ENCODE measurements at regions not wholly inside any gene's neighbourhood (a gene's known extent, or its start where the extent isn't known, plus 50 kb on each side); places are given as distances from the start of the nearest gene placed in this dataset.

DNA sequence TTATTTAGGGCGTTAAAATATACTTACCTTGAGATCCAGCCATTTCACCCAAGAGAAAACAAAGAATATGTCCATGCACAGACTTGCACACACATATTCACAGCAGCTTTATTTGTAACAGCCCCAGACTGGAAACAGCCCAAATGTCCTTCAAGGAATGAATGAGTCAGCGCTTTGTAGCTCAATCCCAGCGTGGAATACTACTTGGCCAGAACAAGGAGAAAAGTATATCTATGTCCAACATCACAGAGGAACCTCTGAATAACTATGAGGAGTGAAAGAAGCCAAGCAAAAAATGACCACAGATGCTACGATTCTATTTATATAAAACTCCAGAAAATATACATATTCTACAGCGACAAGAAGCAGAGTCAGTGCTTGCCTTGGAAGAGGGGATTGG is 158.3 kb downstream of the ENGASE start:
- no peak overlapping the region for H3K4me3 Mint-ChIP-seq
- H3K4me1 Mint-ChIP-seq (ENCODE audit: low read depth), result no peaks in the 10 kb centered on the region
- H3K9me3 Mint-ChIP-seq, result no peaks in the 10 kb centered on the region
- H3K27me3 Mint-ChIP-seq (ENCODE audit: low read depth), result peaks cover 3% of the 10 kb centered on the region
- no peaks in the 10 kb centered on the region for H3K36me3 Mint-ChIP-seq (ENCODE audit: low read depth)
- no peak overlapping the region for H3K27ac Mint-ChIP-seq

GRCh38 chr17:79231766-79232287 is 157.2 kb downstream of the ENGASE start:
- no peak overlapping the region for H3K27ac Mint-ChIP-seq
- peaks cover 3% of the 10 kb centered on the region for H3K27me3 Mint-ChIP-seq (ENCODE audit: low read depth)
- no peaks in the 10 kb centered on the region for H3K4me1 Mint-ChIP-seq (ENCODE audit: low read depth)
- no peaks in the 10 kb centered on the region for H3K36me3 Mint-ChIP-seq (ENCODE audit: low read depth)
- no peaks in the 10 kb centered on the region for H3K9me3 Mint-ChIP-seq
- H3K4me3 Mint-ChIP-seq, result no peak overlapping the region

DNA sequence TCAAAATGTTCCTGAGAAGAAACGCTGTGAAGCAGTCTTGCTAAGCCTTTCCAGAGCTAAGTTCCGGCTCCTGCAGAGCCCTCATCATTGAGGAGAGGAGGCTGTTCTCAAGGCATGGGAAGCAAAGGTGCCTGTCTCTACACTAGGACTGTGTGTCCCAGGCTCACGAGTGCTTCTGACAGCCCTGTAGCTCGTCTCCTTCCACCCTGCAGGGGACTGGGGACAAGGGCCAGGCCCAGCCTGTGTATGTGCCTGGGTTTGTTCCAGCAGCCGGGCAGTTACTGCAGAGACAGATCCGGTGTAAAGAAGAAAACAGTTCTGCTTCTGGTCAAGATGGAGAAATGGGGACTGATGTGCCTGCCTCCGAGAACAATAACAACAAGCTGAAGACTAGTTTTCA is 156.0 kb downstream of the ENGASE start:
- Mint-ChIP-seq H3K27ac (no peak overlapping the region), H3K9me3 (no peaks in the 10 kb centered on the region), H3K4me1 (ENCODE audit: low read depth) (no peaks in the 10 kb centered on the region), H3K27me3 (ENCODE audit: low read depth) (peaks cover 3% of the 10 kb centered on the region), H3K4me3 (no peak overlapping the region), H3K36me3 (ENCODE audit: low read depth) (no peaks in the 10 kb centered on the region)

DNA sequence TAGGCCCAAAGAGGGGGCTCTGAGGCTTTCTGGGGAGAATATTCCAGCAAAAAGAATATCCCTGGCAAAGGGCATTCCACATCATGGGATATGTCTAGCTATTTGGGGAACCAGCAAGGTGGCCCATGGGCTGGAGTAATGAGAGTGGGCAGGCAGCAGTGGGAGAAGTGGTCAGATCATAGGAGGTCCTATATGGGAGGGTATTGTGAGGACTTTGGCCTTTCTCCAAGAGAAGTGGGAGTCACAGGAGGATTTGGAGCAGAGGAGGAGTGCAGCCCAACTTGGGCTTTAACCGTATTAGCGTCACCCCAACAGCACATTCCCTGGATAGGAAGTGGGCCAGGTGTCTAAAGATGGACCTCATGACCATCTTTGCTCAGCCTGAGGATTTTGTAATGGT is 151.4 kb downstream of the ENGASE start:
- no peak overlapping the region for H3K4me3 Mint-ChIP-seq
- H3K9me3 Mint-ChIP-seq, result no peaks in the 10 kb centered on the region
- H3K27me3 Mint-ChIP-seq (ENCODE audit: low read depth), result peaks cover 10% of the 10 kb centered on the region
- no peaks in the 10 kb centered on the region for H3K4me1 Mint-ChIP-seq (ENCODE audit: low read depth)
- H3K36me3 Mint-ChIP-seq (ENCODE audit: low read depth), result no peaks in the 10 kb centered on the region
- H3K27ac Mint-ChIP-seq, result no peak overlapping the region

GRCh38 chr17:79224903-79225302 is 150.3 kb downstream of the ENGASE start:
- Mint-ChIP-seq H3K9me3 (no peaks in the 10 kb centered on the region), H3K4me3 (no peak overlapping the region)

GRCh38 chr17:79224476-79224875 is 149.9 kb downstream of the ENGASE start:
- Mint-ChIP-seq H3K4me1 (ENCODE audit: low read depth) (peaks cover 2% of the 10 kb centered on the region), H3K27me3 (ENCODE audit: low read depth) (peaks cover 21% of the 10 kb centered on the region), H3K4me3 (no peak overlapping the region), H3K9me3 (no peaks in the 10 kb centered on the region), H3K27ac (no peak overlapping the region), H3K36me3 (ENCODE audit: low read depth) (no peaks in the 10 kb centered on the region)

More at GRCh38 chr17:79224903-79225302, 150.3 kb downstream of the ENGASE start:
- peaks cover 21% of the 10 kb centered on the region for H3K27me3 Mint-ChIP-seq (ENCODE audit: low read depth)
- H3K27ac Mint-ChIP-seq, result no peak overlapping the region
- peaks cover 2% of the 10 kb centered on the region for H3K4me1 Mint-ChIP-seq (ENCODE audit: low read depth)
- no peaks in the 10 kb centered on the region for H3K36me3 Mint-ChIP-seq (ENCODE audit: low read depth)

GRCh38 chr17:79223953-79224352 is 149.3 kb downstream of the ENGASE start:
- H3K4me3 Mint-ChIP-seq, result no peak overlapping the region
- peaks cover 2% of the 10 kb centered on the region for H3K4me1 Mint-ChIP-seq (ENCODE audit: low read depth)
- no peaks in the 10 kb centered on the region for H3K9me3 Mint-ChIP-seq
- no peaks in the 10 kb centered on the region for H3K36me3 Mint-ChIP-seq (ENCODE audit: low read depth)
- no peak overlapping the region for H3K27ac Mint-ChIP-seq
- H3K27me3 Mint-ChIP-seq (ENCODE audit: low read depth), result peaks cover 25% of the 10 kb centered on the region

DNA sequence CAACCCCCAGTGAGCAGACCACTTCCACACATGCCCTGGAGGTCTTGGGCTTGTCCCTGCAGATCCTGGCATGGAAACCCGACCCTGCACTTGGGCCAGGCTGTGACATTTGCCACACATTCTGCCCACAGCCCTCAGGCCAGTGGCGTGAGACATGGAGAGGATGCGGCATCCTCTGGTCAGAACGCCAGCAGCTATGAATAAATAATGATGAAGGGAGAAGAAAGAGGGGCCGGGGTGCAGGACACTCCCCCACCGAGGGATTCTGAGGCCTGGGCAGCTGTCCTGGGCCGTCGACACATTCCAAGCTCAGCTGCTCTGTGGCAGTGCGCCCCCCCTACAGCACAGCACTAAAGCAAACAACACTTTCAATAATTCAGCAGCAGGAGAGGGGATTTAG is 148.8 kb downstream of the ENGASE start:
- H3K4me3 Mint-ChIP-seq, result no peak overlapping the region
- peaks cover 2% of the 10 kb centered on the region for H3K4me1 Mint-ChIP-seq (ENCODE audit: low read depth)
- no peaks in the 10 kb centered on the region for H3K9me3 Mint-ChIP-seq
- H3K27ac Mint-ChIP-seq, result no peak overlapping the region
- peaks cover 26% of the 10 kb centered on the region for H3K27me3 Mint-ChIP-seq (ENCODE audit: low read depth)
- no peaks in the 10 kb centered on the region for H3K36me3 Mint-ChIP-seq (ENCODE audit: low read depth)

GRCh38 chr17:79221597-79221996 is 147.0 kb downstream of the ENGASE start:
- Mint-ChIP-seq H3K27me3 (ENCODE audit: low read depth) (peaks cover 26% of the 10 kb centered on the region), H3K4me1 (ENCODE audit: low read depth) (peaks cover 2% of the 10 kb centered on the region), H3K4me3 (no peak overlapping the region), H3K27ac (no peak overlapping the region), H3K36me3 (ENCODE audit: low read depth) (no peaks in the 10 kb centered on the region), H3K9me3 (no peaks in the 10 kb centered on the region)

- Mint-ChIP-seq H3K27ac (no peak overlapping the region), H3K9me3 (no peaks in the 10 kb centered on the region), H3K4me1 (ENCODE audit: low read depth) (peaks cover 2% of the 10 kb centered on the region), H3K36me3 (ENCODE audit: low read depth) (no peaks in the 10 kb centered on the region), H3K27me3 (ENCODE audit: low read depth) (peaks cover 26% of the 10 kb centered on the region), H3K4me3 (no peak overlapping the region)
These were observed 146.2 kb downstream of the ENGASE start for GRCh38 chr17:79220713-79221291.

DNA sequence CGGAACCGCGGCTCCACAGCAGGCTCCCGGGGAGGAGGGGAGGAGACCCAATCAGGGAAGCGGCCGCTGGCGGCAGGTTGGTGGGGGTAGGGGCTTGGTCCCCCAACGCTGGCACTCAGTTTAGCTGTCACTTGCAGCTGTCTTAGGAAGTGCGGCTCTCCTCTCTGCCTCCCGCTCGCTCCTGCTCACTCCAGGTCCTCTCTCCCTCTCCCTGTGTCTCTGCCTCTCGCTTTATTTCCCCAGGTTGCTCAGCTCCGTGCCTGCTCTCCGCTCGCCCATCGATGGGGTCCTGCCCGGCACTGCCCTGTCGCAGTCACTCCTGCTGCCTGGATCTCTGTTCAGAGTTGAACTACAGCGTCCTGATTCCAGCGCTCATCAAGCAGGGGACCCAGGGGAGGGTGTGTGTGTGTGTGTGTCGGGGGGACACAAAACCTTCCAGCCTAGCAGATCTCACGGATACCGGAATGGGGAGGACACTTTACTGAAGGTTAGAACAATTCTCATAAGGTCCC is 145.6 kb downstream of the ENGASE start:
- no peaks in the 10 kb centered on the region for H3K9me3 Mint-ChIP-seq
- H3K27ac Mint-ChIP-seq, result no peak overlapping the region
- no peaks in the 10 kb centered on the region for H3K36me3 Mint-ChIP-seq (ENCODE audit: low read depth)
- H3K27me3 Mint-ChIP-seq (ENCODE audit: low read depth), result peaks cover 26% of the 10 kb centered on the region
- peaks cover 2% of the 10 kb centered on the region for H3K4me1 Mint-ChIP-seq (ENCODE audit: low read depth)
- H3K4me3 Mint-ChIP-seq, result no peak overlapping the region

DNA sequence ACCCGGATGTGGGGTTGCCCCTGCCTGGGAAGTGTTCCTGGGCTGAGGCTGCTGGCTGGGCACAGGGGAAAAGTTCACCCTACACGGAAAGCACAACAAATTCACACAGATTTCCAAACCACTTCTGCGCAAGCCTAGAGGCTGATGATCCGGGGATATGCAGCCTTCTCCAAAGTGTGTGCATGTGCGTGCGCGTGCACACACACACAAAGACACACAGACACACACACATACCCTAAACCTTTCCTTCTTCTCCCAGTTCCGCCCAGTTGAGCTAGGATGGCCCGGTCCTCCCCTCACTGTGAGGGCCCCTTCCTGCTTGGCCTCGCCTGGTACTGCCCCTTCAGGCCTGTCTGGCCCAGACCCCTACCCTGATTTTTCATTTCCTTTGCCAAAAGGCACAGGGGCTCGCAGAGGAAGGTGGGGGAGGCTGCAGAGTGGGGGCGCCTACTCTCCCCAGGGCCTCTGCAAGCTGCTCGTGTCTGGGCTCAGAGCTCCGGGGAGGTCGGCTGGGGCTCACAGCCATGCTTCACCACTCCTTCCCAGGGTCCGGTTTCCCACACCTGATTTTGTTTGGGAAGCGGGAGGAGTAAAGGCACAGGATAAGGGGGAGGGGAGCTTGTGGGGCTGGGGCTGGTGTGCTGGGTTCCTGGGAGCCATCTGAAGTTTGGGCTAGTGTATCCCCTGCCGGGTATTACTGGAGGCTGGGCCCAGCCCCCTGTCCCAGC is 144.7 kb downstream of the ENGASE start:
- Mint-ChIP-seq H3K27me3 (ENCODE audit: low read depth) (peaks cover 26% of the 10 kb centered on the region), H3K4me3 (no peak overlapping the region), H3K9me3 (no peaks in the 10 kb centered on the region)

GRCh38 chr17:79218825-79219200 is 144.2 kb downstream of the ENGASE start:
- Mint-ChIP-seq H3K4me3 (no peak overlapping the region), H3K27ac (no peak overlapping the region), H3K4me1 (ENCODE audit: low read depth) (peaks cover 2% of the 10 kb centered on the region), H3K36me3 (ENCODE audit: low read depth) (no peaks in the 10 kb centered on the region), H3K27me3 (ENCODE audit: low read depth) (peaks cover 22% of the 10 kb centered on the region), H3K9me3 (no peaks in the 10 kb centered on the region)

More for the DNA sequence above, 144.7 kb downstream of the ENGASE start:
- no peak overlapping the region for H3K27ac Mint-ChIP-seq
- no peaks in the 10 kb centered on the region for H3K36me3 Mint-ChIP-seq (ENCODE audit: low read depth)
- peaks cover 2% of the 10 kb centered on the region for H3K4me1 Mint-ChIP-seq (ENCODE audit: low read depth)

- no peaks in the 10 kb centered on the region for H3K9me3 Mint-ChIP-seq
- no peak overlapping the region for H3K27ac Mint-ChIP-seq
- peaks cover 2% of the 10 kb centered on the region for H3K4me1 Mint-ChIP-seq (ENCODE audit: low read depth)
- H3K4me3 Mint-ChIP-seq, result no peak overlapping the region
- peaks cover 22% of the 10 kb centered on the region for H3K27me3 Mint-ChIP-seq (ENCODE audit: low read depth)
- no peaks in the 10 kb centered on the region for H3K36me3 Mint-ChIP-seq (ENCODE audit: low read depth)
These were observed 143.7 kb downstream of the ENGASE start for GRCh38 chr17:79218175-79218824.

Measured in T-helper 1 cell treated with Interleukin-12 subunit alpha and Interleukin-12 subunit beta and Interleukin-4 antibody, amounts not matched to agents 30 μg/mL and 1 μg/mL, for 36 hours (primary cell).